T47D (cell line): ENCODE measurements at regions not wholly inside any gene's neighbourhood (a gene's known extent, or its start where the extent isn't known, plus 50 kb on each side); places are given as distances from the start of the nearest gene placed in this dataset.

Experiments
- DNase-seq, 2 experiments: peaks; one replicate each; pipeline versions ENCODE4 v3.0.0 to v3.0.0-alpha.2; 2011 to 2012; ENCODE audit warnings: low read depth in 1 of 2, low spot score in 1 of 2
- JUND ChIP-seq: IDR thresholded peaks from 2 replicates; pipeline ENCODE4 v1.6.1; 2012; ENCODE audit warnings: low read depth
- in situ Hi-C: cut with HindIII; loops from 2 replicates; pipeline ENCODE4 v1.10.0; 2016; ENCODE audit warnings: low sequenced_read_pairs, low pct_unique_long_range_greater_than_20kb

DNA sequence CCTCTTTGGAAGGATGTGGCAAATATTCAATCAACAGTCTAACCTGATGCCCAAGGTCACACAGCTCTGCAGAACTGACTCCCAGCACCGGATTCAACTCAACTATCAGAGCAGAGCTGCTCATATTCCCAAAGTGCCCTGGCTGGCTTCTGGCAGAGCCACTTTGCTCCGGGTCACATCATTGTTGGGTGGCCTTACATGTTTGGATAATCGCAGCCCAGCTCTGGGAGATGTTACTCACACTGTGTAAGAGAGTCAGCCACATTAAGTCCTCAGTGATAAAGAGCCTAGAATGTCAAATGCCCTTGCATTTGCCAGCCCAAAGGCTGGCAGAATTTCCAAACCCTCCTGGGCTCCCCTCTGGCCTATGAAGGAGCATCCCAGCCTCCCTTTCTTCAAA lies 79.8 kb upstream of the PDE1C start:
- no peak for TF ChIP-seq JUND
- no peak for DNase-seq
- in situ Hi-C loops: no loop called here

DNA sequence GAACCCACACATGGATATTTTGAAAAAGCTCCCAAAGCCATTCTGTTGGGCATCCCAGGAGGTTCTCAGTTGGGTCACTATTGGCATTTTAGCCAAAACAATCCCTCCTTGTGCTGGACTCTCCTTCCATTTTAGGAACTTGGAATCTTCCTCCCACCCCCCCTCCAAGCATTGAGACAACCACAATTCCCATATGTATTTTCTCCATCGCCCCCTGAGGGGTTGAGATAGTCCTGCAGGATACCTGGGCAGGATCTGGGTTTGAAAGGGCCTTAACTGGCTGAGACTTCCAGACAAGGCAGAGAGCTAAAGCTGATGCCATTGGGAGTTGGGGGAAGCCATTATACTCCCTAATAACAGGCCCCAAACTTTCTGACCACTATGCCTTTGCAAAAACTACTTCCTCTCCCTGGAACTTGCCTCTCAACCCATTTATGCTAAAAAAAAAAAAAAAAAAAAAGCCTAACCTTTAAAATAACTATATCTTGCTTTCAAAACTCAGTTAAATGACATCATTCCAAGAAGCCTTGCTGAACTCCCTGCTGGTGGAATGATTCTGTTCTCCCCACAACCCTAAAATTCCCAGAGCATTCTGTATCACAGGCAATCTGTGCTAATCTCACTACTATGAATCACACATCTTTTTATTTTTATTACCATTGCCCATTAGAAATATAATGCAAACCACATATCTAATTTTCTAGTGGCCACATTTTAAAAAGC lies 77.5 kb upstream of the PDE1C start:
- no peak for TF ChIP-seq JUND
- in situ Hi-C loops: no loop called here
- no peak for DNase-seq

DNA sequence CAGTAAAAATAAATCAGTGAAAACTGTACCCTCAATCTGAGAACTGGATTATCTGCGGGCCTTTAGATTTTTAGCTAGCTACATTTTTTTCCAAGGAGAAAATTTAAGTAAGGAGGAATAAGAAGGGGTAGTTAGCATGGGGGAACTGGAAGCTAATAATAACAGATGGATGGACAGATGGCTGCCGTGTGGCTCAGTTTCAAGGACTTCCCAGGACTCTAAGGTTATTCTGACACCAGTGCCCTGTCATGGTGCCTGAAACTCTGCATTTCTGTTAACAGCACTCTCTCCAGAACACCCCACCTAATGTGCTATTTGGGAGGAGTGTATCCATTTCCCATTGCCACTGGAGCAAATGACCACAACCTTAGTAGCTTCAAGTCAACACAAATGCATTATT lies 75.7 kb upstream of the PDE1C start:
- in situ Hi-C loops: no loop called here
- no peak for TF ChIP-seq JUND
- DNase-seq: no peak

DNA sequence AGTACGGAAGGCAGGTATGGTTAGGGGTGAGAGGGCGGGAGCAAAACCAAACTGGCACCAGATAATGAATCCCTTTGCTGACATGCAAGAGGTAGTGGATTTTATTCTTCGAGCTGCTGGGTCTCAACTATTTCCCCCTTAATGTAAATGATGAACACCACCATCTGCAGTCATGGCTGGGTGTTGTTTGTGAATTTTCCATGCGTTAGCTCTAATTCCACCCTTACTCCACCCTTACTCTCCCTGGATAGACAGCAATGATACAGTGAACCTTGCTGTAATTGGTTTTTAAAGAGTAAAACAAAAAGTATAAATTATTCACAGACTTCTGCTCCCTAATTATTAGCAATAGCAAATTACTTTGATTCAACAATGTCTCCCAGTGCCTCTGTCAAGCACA lies 74.5 kb upstream of the PDE1C start:
- no peak for TF ChIP-seq JUND
- in situ Hi-C loops: no loop called here
- DNase-seq: no peak

DNA sequence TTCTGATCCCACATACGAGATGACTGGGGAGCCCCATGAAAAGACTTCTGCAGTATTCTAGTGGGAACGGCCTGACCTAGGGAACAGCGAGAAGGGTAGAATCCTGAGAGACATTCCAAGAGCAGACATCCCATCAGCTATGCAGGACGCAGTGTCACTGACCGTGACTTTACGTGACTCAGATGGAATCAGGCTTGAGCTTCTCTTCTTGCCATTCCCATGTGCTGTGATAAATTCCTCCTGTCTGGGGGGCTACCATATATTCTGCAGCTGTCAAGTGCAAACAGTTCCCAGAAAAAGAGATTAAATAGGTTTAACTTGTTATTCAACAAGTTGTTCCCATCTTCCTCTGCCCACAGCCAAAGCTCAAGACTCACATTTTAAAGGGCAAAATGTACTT lies 73.1 kb upstream of the PDE1C start:
- no peak for TF ChIP-seq JUND
- no peak for DNase-seq
- in situ Hi-C loops: no loop called here

DNA sequence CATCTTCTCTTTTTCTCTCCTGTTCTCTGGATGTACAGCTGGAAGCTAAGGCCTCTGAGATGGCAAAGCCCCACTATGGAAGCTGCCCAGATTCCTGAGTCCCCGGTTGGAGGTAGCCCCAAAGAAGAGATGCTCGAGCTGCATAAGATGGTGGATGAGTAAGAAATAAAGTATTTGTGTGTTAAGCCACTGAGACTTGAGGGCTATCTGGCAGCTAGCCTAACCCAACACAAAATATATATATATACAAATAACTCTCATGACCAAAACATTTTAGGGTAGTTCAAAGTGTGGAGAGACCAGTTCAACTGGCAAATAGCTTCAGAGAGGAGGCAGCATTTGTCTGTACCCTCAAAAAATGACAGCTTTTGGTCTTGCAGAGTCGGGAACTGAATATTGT lies 72.4 kb upstream of the PDE1C start:
- DNase-seq: peak in 1 of 2 experiments; percentile 44
- TF ChIP-seq JUND: no peak
- in situ Hi-C loops: no loop called here

DNA sequence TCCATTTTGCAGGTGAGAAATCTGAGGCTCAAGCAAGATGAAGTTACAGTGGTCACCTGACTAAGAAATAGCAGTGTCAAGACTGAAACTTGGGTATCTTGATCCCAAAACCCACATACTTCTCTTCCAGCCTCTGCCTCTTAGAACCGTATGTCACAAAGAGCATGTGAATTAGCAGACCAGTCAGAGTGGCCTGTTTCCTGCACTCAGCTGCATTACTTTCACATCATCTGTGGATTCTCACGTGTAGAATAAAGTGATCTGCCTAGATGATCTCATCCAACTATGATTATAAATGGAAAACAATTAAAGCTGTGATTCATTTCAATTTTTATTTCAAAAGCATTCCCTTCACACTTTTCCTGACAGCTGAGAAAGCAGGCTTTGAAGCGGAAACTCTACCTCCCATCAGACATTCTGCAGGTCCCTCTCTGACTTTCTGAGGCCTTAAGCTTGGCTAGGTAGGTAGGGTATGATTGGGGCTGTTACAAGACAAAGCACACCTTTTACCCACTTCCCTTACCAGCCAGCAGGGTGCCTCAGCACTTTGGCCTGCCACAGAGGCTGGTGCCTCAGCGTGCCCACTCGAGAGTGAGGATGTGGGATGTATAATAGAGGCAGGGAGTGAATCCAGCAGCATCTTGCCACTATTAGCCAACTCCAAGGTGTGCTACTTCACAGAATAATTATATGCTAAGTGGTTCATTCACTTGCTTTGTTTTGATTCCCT lies 70.2 kb upstream of the PDE1C start:
- in situ Hi-C loops: no loop called here
- no peak for TF ChIP-seq JUND

DNA sequence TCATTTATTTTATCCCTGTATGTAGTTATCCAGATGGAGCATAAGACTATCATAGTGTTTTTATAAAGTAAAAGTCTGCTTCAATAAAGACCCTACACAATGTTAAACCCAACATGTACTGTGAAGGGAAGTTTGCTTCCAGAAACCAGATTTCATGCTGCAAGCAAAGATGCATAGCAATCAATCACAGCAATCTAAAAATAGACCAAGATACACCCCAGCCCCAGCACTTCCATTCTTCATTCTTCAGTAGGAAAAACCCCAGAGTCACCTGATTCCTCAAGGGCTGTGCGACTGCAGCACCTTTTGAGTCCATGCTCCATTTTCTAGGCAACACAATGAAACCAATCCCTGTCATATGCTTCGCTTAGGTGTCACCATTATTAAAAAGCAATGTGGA lies 66.9 kb upstream of the PDE1C start:
- in situ Hi-C loops: no loop called here
- DNase-seq: no peak
- no peak for TF ChIP-seq JUND

More for the DNA sequence above, 70.2 kb upstream of the PDE1C start:
- no peak for DNase-seq

DNA sequence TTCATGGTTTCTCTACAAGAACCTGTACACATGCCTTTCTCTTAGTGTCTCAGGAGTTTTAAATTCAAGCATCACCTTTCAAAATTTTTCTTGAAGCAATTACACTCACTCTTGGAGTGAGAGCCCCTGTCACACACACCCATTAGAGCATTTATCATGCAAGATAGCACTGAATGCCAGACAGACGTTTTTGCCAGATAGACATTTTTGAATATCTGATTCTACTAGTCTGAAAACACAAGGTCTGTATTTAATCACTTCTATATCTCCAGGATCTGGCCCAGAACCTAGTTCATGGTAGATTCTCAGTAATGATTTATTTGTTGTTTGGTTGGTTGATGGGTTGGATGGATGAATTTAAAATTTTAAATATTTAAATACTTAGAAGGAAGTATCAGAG lies 60.9 kb upstream of the PDE1C start:
- TF ChIP-seq JUND: no peak
- in situ Hi-C loops: no loop called here
- no peak for DNase-seq

DNA sequence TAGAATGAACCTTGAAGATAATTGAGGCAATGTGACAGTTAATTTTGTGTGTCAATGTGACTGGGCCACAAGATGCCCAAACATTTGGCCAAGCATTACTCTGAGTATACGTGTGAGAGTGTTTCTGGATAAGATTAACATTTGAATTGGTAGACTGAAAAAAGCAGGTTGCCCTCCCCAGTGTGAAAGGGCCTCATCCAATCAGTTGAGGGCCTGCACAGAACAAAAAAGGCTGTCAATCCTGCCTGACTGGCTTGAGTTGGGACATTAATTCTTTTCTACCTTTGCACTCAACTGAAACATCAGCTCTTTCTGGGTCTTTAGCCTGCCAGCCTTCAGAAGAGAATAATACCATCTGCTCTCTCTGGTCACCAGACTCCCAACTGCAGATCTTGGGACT lies 56.6 kb upstream of the PDE1C start:
- TF ChIP-seq JUND: no peak
- in situ Hi-C loops: no loop called here
- no peak for DNase-seq
